WERI-Rb-1 (cell line): ENCODE measurements at regions not wholly inside any gene's neighbourhood (a gene's known extent, or its start where the extent isn't known, plus 50 kb on each side); places are given as distances from the start of the nearest gene placed in this dataset.

ENCODE experiments used
- DNase-seq: peaks from one replicate; pipeline ENCODE4 v3.0.0-alpha.2; 2020
- H3K27ac ChIP-seq: fragments of 250-450 bp; sonication (Bioruptor Pico); 2 replicates; pipeline ENCODE4 v1.5.1; 2020; ENCODE audit warnings: mild to moderate bottlenecking, moderate library complexity
- H3K27me3 ChIP-seq: fragments of 250-450 bp; sonication (Bioruptor Pico); 2 replicates; pipeline ENCODE4 v1.5.1; 2021; ENCODE audit warnings: mild to moderate bottlenecking, low read depth, moderate library complexity; ENCODE audit not compliant: insufficient read depth, severe bottlenecking
- H3K36me3 ChIP-seq: fragments of 250-450 bp; sonication (Bioruptor Pico); 2 replicates; pipeline ENCODE4 v1.5.1; 2020; ENCODE audit warnings: mild to moderate bottlenecking, moderate library complexity
- H3K4me3 ChIP-seq: 2 replicates; pipeline ENCODE4 v1.5.1; 2011; ENCODE audit warnings: low read depth, mild to moderate bottlenecking, control low read depth, low read length
- H3K9me3 ChIP-seq: fragments of 250-450 bp; sonication (Bioruptor Pico); 2 replicates; pipeline ENCODE4 v1.5.1; 2021; ENCODE audit warnings: mild to moderate bottlenecking, moderate library complexity; ENCODE audit not compliant: severe bottlenecking
- CTCF ChIP-seq: IDR thresholded peaks from 2 replicates; pipeline ENCODE4 v1.5.1; 2011; ENCODE audit warnings: low read depth, mild to moderate bottlenecking, control low read depth, inconsistent platforms, low read length

- TF ChIP-seq CTCF: no peak
- no peaks in the 10 kb centered on the region for H3K27me3 ChIP-seq
- DNase-seq: no peak
- peaks cover 5% of the 10 kb centered on the region for H3K9me3 ChIP-seq
- no peak overlapping the region for H3K27ac ChIP-seq
- no peaks in the 10 kb centered on the region for H3K36me3 ChIP-seq
- no peak overlapping the region for H3K4me3 ChIP-seq
These were observed 113.8 kb upstream of the CCL21 start for GRCh38 chr9:34823778-34824177.

GRCh38 chr9:34810187-34810524 lies 100.2 kb upstream of the CCL21 start:
- no peaks in the 10 kb centered on the region for H3K27me3 ChIP-seq
- H3K36me3 ChIP-seq: no peaks in the 10 kb centered on the region
- DNase-seq: no peak
- H3K27ac ChIP-seq: no peak overlapping the region
- no peak for TF ChIP-seq CTCF
- peaks cover 11% of the 10 kb centered on the region for H3K9me3 ChIP-seq
- no peak overlapping the region for H3K4me3 ChIP-seq

GRCh38 chr9:34809504-34810186 lies 99.7 kb upstream of the CCL21 start:
- H3K27ac ChIP-seq: no peak overlapping the region
- no peak for TF ChIP-seq CTCF
- peaks cover 11% of the 10 kb centered on the region for H3K9me3 ChIP-seq
- H3K4me3 ChIP-seq: no peak overlapping the region
- no peaks in the 10 kb centered on the region for H3K36me3 ChIP-seq
- no peaks in the 10 kb centered on the region for H3K27me3 ChIP-seq
- DNase-seq: no peak

- Histone ChIP-seq H3K27ac (no peak overlapping the region), H3K27me3 (no peaks in the 10 kb centered on the region), H3K36me3 (no peaks in the 10 kb centered on the region), H3K9me3 (no peaks in the 10 kb centered on the region), H3K4me3 (no peak overlapping the region)
- TF ChIP-seq CTCF: no peak
- no peak for DNase-seq
These were observed 93.0 kb upstream of the CCL21 start for GRCh38 chr9:34802916-34803315.

- no peaks in the 10 kb centered on the region for H3K9me3 ChIP-seq
- DNase-seq: no peak
- H3K4me3 ChIP-seq: no peak overlapping the region
These were observed 87.4 kb upstream of the CCL21 start for GRCh38 chr9:34797367-34797766.

More at GRCh38 chr9:34797367-34797766, 87.4 kb upstream of the CCL21 start:
- H3K27me3 ChIP-seq: no peaks in the 10 kb centered on the region
- H3K27ac ChIP-seq: no peak overlapping the region
- no peaks in the 10 kb centered on the region for H3K36me3 ChIP-seq
- TF ChIP-seq CTCF: no peak
